GM19452 (cell line): ENCODE measurements at regions not wholly inside any gene's neighbourhood (a gene's known extent, or its start where the extent isn't known, plus 50 kb on each side); places are given as distances from the start of the nearest gene placed in this dataset.

Source experiments
- ATAC-seq: cut with Tn5 transposase; IDR thresholded peaks from one replicate; pipeline ENCODE4 v1.9.1; 2021; ENCODE audit not compliant: unreplicated experiment

- no peak for ATAC-seq
Measured at GRCh38 chr10:31263903-31264302, 55.1 kb upstream of the ZEB1 start.

DNA sequence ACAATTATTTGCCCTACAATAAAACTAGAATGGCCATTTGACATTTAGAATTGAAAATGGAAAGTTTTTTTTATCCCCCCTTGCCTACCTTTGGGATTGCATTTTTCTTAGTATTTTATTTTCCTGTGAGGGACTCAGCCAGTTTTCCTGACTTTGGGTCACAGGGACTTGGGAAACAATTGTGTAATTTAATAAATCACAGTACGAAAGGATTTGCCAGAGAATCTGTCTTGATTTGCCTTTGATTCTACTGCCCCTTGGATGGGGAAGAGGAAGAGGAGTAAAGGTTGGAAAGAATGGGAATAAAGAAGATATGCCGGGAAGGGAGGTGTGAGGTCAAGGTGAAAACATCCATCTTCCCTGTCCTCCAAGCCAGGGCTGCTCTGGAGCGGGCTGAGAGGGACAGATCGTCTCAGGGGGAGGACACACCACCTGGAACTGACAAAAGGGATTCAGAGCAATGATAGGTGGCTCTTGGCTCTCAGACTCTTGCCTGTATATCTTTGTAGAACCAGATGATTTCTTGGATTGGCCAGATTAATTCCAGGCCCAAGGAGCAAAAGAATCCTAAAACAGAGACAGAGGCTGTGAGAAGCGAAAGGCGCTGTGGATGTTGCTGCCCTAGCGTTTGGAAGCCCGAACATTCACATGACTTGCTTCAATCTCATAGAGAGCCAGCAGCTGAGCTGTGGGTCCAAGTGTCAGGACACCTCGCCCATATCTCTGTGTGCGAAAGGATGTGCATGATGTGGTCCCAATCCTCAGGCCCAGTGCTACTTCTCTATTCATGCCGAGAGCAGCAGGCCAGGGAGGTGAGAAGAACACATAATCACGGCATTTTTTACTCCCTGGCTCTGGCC, 50.3 kb upstream of the ZEB1 start:
- ATAC-seq: no peak
